ENCODE measurements at regions not wholly inside any gene's neighbourhood (a gene's known extent, or its start where the extent isn't known, plus 50 kb on each side); places are given as distances from the start of the nearest gene placed in this dataset.

DNA sequence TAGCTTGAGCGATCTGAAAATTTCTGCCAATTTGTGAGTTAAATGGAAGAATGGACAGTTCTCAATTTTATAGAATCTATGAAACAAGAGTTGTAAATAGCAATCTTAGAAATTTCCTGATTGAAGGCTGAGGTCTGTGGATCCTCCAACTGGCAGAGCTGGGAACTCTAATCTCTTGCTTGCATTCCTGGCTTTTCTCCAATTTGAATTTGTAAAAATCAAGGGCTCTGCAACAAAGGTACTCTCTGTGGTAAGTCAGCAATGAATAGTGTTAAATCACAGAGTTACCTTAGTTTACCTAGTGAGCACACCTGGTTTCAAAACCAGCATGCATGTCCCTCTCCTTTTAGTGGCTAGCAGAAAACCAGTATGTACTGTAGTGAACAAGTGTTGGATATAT, 1070.5 kb downstream of the TDRD15 start:
- no peak for DNase-seq (ENCODE audit: low read depth in 4 of 4, low spot score in 1 of 4)

DNA sequence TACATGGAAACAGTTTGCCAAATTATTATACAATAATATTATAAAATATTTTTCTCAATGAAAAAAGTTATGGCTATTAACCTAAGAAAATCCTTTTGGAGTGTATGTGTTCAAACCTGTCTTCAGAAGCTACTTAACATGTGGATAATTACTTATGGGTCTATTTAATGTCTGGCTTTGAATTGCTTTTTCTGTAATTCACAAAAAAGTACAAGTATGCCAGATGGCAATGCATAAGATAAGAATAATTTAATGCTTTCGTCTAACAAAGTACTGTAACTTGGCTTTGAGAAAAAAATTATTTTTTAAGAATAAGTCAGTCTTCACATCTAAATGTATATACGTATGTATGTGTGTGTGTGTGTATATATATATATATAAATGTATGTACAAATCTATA, 1073.0 kb downstream of the TDRD15 start:
- no peak for DNase-seq (ENCODE audit: low read depth in 4 of 4, low spot score in 1 of 4)

DNA sequence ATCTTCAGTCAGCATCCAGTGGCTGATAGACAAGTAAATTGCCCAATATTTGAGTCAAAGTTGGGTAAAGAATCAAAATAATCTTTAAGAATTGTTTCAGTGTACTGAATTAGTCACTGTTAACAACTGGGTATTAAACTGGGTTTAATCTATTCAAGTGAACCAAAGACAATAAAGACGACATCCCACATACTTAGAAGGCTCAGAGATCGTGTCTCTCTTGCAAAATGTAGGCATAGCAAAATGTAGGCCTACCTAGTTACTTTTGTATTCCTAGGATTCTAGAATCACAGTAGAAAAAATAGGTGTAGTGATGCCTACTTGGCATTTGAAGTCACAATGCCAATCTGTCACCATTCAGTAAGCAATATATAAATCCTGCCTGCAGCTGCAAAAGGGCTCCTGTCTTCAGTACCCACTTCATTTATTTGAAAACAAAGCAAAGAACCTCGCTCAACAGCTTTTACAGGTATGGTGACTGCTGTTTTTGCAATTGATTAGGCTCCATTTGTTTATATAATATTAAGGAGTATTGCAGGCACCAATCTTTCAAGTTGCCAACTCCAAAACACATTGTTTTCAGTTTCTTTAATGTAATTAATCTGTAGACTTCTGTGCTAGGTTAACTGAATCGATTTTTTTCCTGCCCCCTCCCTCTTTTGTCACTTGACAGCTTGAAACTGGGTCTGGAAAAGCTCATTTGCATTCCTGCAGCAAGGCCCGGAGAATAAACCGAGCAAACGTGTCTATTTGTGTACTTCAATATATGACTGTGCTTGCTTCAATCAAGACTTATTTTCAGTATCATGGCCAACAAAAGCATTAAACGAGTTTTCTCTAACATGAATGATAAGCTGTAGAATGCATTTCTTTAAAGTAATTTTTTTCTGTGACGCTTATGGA, 1074.9 kb downstream of the TDRD15 start:
- DNase-seq (ENCODE audit: low read depth in 4 of 4, low spot score in 1 of 4): no peak

DNA sequence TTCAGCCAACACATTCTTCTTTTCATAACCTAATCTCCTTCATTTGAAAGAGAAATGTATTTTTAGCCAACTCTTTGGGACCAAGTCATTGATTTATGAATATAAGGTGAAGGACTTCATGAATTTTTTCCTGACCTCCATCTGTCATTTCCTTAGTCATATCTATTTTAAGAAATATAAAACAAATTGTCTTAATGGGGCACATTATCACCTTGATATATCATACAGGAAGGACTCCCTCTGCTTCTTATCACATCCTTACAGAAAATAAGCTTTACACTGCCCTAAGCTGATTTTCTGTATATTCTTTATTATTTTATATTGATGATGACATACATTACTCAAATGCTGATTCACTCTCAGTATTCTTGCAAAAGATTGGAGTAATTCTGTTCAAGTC, 1076.2 kb downstream of the TDRD15 start:
- no peak for DNase-seq (ENCODE audit: low read depth in 4 of 4, low spot score in 1 of 4)

DNA sequence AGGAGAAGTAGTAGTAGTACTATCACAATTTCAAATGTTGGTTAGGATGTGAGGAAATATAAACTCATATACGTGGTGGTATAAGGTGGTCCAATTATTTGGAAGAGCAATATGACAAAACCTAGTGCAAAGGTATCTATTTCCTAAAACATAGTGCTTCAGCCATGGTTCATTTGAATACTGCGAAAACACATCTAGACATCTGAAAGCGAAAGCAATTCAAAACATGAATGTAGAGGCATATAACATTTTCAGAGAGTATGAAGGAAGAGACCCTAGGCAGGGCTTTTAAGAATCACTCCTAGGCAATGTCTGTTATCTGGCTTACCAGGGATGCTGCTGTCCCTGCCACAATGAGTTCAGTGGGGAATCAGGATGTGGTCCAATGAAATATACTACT, 1085.8 kb downstream of the TDRD15 start:
- no peak for DNase-seq (ENCODE audit: low read depth in 4 of 4, low spot score in 1 of 4)

DNA sequence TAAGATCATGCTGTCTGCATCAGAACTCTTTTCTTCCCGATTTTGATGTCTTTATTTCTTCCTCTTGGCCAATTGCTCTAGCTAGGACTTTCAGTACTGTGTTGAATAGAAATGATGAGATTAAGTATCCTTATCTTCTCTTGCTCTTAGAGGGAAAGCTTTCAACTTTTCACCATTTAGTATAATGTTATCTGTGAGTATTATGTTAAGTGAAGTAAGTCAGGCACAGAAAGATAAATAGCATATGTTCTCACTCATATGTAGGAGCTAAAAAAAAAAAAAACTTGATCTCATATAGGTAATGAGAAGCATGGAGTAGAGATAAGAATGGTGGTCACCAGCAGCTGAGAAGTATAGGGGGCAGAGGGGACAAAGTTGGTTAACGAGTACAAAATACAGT, 1089.5 kb downstream of the TDRD15 start:
- DNase-seq (ENCODE audit: low read depth in 4 of 4, low spot score in 1 of 4): no peak

DNA sequence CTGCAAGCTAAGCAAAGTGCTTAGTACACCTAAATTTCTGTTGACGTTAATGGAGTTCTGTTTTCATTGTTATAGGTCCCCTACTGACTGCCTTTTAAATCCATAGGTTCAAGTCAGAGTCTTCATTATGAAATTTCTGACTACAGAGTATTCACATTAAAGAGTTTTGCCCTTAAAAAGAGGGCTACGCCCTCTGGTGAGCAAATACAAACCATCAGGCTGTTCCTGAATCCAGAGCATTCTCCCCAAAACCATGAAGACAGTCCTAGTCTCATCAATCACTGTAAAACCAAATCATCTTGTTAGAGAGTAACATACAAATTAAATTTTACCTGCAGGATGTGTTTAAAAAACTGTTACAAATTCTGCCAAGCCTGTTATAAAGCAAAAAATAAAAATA, 1091.7 kb downstream of the TDRD15 start:
- DNase-seq (ENCODE audit: low read depth in 4 of 4, low spot score in 1 of 4): no peak

DNA sequence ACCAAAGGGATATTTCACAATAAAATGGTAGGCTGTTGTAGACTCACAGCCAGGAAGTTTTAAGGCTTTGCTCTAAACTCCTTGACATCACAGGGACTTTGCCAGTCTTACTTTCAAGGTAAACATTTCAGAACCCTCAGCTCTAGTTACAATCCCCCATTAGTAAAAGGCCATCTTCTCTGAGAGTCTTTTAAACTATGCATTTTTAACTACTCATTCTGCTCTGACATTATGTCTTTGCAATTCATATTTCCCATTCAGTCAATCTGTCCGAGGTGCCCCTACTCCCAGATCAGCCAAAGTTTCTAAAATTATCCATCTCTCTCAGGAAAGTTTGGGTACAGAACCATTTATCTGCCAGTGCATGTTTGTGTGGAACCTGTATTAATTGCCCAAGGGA, 1094.1 kb downstream of the TDRD15 start:
- DNase-seq (ENCODE audit: low read depth in 4 of 4, low spot score in 1 of 4): no peak

DNA sequence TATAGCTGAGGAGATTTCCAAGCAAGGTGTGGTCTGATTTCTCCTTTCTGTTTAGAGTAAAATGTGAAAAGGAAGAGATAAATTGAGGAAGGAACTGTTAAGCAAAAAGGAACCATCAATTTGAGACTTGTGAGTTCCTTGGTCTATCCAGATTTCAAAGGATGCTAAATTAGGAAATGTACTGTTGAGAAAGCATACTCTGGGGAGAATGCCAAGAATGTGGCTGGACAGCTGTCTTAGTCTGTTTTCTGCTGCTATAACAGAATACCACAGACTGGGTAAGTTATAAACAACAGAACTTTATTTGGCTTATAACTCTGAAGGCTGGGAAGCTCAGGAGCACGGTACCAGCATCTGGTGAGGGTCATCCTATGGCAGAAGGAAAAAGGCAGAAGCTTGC, 1097.2 kb downstream of the TDRD15 start:
- DNase-seq (ENCODE audit: low read depth in 4 of 4, low spot score in 1 of 4): no peak

DNA sequence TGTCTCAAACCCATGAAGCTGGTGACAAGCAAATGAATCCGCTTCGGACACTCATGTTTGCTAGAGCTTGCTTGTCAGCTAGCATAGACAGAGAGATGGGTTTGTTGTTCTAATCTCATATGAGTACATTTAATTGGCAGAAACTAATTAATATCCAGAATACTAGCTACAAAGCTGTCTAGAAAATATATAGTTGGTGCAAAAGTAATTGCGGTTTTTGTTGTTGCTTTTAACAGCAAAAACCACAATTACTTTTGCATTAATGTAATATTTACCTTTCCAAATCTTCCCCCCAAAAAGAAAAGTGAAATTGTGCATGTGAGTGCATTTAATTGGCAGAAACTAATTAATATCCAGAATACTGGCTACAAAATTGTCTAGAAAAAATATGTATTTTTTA, 1115.2 kb downstream of the TDRD15 start:
- no peak for DNase-seq (ENCODE audit: low read depth in 4 of 4, low spot score in 1 of 4)

DNA sequence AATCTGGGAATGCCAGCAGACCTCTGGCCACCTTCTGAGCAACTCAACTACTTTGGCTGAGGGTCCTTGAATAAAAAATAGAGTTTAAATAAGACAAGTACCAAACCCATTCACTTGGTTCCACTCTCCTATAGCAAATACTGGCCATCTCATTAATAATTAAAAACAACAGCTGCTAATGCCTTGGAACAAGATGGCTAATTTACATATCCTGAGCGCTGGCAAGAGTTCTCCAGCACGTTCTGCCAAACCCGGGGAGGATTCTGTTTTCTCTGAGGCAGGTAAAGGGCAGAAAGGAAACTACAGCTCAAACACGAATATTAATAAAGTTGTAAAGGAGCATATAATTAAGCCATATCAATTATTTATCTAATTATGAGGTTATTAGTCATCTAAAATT, 1123.7 kb downstream of the TDRD15 start:
- no peak for DNase-seq (ENCODE audit: low read depth in 4 of 4, low spot score in 1 of 4)

DNA sequence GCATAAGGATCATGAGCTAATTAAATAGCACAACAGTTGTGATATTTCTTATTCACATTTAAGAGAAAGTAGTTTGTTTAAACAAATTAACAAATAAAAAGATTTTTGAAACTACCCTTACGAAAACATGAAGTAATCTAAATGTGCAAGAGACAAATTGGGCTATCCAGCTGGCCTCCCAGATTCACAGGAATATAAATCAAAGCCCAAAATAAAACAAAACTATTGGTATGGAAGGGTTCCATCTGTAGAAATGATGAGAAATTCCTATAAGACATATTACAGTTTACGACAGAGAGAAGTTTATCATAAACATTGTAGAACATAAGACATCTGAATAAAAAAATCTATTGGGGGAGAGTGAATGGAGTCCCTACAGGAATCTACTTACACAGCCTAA, 1125.1 kb downstream of the TDRD15 start:
- no peak for DNase-seq (ENCODE audit: low read depth in 4 of 4, low spot score in 1 of 4)

DNA sequence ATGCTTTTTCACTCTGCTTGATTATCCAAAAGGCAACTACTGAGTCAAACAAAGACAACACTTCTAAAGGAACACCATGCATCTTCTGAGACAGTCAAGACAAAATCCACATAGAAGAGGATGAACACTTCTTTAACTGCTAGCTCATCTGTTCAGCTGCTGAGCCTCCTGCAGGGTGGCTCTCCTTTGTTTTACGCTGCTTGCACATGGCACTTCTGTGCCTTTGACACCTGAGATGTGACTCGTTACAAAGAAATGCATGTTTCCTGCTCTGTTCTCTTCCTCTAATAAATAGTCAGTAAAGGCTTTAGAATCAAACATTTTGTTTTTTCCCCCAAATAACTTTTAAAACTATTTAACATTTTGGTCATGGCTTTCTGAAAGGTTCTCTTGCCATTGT, 1129.4 kb downstream of the TDRD15 start:
- no peak for DNase-seq (ENCODE audit: low read depth in 4 of 4, low spot score in 1 of 4)

DNA sequence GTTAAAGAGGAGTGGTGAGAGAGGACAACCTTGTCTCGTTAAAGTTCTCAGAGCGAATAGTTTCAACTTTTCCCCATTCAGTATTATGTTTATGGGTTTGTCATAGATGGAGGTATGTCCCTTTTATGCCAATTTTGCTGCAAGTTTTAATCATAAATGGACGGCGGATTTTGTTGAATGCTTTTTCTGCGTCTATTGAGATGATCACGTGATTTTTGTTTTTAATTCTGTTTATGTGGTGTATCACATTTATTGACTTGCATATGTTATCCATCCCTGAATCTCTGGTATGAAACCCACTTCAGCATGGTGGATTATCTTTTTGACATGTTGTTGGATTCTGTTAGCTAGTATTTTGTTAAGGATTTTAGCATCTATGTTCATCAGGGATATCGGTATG, 1123.8 kb upstream of the KLHL29 start:
- DNase-seq (ENCODE audit: low read depth in 4 of 4, low spot score in 1 of 4): no peak

DNA sequence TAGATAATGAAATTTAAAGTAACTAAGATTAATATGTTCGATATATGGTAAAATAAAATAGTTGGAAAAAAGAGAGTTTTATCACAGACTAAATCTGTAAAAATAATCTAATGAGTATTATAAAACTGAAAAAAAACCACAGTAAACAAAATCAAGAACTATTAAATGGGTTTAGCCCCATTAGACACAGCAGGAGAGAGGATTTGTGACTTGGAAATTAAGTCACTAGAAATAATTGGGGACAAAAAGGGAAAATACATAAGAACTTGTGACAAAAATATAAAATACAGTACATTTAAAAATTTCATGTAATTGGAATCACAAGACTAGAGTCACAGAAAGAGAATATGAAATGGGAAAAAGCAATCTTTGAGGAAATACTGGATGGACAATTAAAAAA, 1114.6 kb upstream of the KLHL29 start:
- no peak for DNase-seq (ENCODE audit: low read depth in 4 of 4, low spot score in 1 of 4)

DNA sequence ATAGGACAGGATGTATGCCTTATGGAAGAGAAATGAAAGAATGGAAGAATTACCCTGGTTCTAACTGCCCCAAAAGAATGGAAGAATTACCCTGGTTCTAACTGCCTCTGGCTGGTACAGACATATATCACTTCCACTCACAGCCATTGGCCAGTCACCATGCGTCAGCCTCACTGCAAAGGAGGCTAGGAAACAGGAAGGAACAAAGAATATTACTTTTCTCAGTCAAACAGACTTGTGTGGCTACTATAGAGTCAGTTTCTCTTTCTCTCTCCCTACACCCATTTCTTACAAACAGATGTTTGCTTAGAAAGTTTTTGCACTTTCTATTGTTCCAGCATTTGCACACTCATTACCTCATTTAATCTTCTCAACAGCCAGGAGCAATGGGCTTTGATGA, 1111.1 kb upstream of the KLHL29 start:
- no peak for DNase-seq (ENCODE audit: low read depth in 4 of 4, low spot score in 1 of 4)

DNA sequence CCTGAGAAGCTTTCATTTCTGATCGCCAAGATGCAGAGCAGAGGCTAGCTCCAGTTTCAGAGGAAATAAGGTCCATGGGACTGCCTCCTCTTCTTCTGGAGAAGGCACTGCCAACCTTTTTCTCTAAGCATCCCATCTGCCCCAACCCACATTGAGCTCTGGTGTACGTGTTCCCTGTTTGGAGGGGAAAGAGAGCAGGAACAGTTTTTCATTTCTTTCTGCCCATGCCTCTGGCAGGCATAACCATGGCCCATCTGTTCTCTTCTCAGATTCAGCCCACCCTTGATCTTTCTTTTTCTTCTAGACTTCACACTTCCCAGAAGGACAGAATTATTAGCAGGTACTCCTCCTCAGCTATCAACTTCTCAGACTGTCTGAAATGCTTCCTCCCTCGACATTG, 1110.3 kb upstream of the KLHL29 start:
- DNase-seq (ENCODE audit: low read depth in 4 of 4, low spot score in 1 of 4): no peak

DNA sequence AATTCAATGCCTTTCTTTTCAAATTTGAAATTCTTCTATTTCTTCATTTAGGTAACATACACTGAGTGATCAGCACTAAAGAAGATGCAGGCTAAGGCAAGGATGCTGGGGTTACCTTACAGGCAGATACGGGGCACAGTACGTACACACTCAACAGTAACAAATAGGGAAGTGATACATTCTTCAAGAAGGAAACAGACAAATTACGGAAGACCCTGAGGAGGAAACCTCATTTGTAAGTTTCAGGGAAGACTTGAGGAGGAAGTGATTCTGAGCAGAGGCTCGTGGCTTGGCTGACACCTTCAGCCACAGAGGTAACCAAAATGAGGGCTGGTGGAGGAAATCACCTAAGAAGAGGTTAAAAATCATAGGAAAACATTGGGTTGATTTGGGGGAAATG, 1108.3 kb upstream of the KLHL29 start:
- no peak for DNase-seq (ENCODE audit: low read depth in 4 of 4, low spot score in 1 of 4)

DNA sequence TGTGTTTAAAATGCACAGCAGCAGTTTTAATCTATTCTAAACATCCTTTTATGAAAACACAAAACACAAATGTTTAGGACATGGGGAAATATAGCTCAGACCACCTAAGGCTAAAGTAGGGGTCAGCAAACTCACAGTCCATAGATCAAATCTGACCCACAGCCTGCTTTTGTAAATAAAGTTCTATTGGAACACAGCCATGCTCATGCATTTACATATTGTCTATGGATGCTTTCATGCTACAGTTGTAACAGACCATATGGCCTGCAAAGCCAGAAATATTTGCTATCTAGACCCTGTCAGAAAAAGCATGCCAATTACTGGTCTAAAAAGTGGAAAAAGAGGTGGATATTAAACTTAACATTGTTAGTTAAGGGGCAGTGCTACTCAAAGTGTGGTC, 1105.4 kb upstream of the KLHL29 start:
- no peak for DNase-seq (ENCODE audit: low read depth in 4 of 4, low spot score in 1 of 4)

DNA sequence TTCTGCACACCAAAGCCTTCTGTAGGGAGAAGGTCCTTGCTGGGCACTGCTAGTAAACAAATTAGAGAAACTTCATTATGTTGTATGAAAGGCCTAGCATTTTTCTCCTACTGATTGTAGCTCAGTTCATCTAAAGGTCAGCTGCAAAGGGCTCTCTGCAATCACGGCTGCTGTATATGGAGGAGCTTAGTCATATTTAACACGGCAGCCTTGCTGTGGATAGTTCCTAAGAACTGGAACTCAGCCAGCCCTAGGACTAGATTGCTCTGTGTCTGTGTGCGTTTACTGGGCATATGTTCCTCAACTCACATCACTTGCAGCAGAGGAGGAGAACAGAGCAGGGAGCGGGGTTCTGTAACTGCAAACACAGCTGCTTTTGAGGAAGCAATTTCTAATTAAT, 1103.9 kb upstream of the KLHL29 start:
- no peak for DNase-seq (ENCODE audit: low read depth in 4 of 4, low spot score in 1 of 4)

DNA sequence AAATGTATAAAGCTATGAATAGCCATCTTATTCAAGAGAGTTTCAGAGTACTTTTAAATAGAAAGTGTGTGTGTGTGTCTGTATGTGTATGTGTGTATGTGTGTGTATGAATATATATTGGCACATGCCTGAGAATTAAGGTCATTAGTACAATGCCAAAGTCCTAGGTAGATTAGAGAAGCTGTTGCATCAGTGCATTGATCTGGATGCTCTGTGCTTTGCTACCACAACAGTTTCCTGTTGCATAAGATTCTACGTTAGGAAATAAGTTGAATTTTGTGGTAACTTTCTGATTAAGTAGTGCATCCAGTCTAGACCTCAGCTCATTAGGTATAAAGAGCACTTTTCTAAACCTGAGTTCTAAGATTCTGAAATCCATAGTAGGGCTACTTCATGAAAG, 1102.8 kb upstream of the KLHL29 start:
- no peak for DNase-seq (ENCODE audit: low read depth in 4 of 4, low spot score in 1 of 4)

DNA sequence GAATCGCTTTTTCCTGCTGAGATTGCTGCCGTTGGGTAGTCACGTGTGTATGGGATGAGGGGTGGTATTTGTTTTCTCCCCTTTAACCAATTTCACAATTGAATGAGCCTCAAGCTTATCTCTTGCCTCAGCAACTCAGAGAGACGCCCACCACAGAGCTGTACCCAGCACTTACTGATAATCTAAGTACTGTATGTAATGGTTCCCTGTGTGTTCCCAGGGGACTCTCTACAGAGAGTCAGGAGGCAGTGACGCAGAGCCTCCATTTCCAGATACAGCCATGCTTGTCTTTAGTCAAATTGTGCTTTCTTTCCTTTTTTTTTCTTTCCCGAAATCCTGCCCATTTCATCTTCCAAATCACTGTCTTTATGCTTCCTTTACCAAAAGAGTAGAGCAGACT, 1102.1 kb upstream of the KLHL29 start:
- no peak for DNase-seq (ENCODE audit: low read depth in 4 of 4, low spot score in 1 of 4)

DNA sequence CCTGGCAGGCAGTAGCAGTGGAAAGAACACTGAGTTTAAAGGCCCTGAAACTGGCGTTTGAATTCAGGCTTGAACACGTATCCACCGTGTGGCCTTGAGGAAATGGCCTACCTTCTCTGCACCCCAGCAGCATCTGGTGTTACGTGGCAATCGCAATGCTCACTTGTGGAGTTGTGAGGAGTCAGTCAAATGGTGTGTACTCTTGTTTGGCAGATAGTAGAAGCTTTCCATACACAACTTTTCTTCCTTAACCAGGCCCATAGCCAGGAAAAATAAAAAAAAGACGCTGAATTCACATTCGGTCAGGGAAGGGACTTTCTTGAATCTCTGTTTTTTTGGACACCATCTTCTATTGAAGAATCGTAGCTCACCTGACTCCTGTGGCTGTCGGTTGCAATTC, 1101.5 kb upstream of the KLHL29 start:
- DNase-seq (ENCODE audit: low read depth in 4 of 4, low spot score in 1 of 4): no peak
